Cardiac fibroblast (primary cell): ENCODE measurements at regions not wholly inside any gene's neighbourhood (a gene's known extent, or its start where the extent isn't known, plus 50 kb on each side); places are given as distances from the start of the nearest gene placed in this dataset.

Experiments
- DNase-seq, 2 donors: peaks; one replicate each; pipeline versions ENCODE4 v3.0.0 to v3.0.0-alpha.2; 2010; ENCODE audit warnings: low read depth in 2 of 2
- H3K4me3 ChIP-seq, 2 donors: replicated peaks in 1 of 2; 1 replicate in 1 of 2; 2 replicates in 1 of 2; pipeline ENCODE4 v1.5.1; 2011; ENCODE audit warnings: low read depth in 2 of 2, low read length in 2 of 2, mild to moderate bottlenecking in 2 of 2, moderate library complexity in 1 of 2
- TF ChIP-seq, protein P1 (sequence below): IDR thresholded peaks from one replicate; pipeline ENCODE4 v1.5.1; 2011; ENCODE audit warnings: low read depth, mild to moderate bottlenecking, low read length, inconsistent platforms

GRCh38 chr16:86080131-86080875 is 181.3 kb downstream of the IRF8 start:
- no peak overlapping the region for H3K4me3 ChIP-seq
- TF ChIP-seq, protein P1, sequence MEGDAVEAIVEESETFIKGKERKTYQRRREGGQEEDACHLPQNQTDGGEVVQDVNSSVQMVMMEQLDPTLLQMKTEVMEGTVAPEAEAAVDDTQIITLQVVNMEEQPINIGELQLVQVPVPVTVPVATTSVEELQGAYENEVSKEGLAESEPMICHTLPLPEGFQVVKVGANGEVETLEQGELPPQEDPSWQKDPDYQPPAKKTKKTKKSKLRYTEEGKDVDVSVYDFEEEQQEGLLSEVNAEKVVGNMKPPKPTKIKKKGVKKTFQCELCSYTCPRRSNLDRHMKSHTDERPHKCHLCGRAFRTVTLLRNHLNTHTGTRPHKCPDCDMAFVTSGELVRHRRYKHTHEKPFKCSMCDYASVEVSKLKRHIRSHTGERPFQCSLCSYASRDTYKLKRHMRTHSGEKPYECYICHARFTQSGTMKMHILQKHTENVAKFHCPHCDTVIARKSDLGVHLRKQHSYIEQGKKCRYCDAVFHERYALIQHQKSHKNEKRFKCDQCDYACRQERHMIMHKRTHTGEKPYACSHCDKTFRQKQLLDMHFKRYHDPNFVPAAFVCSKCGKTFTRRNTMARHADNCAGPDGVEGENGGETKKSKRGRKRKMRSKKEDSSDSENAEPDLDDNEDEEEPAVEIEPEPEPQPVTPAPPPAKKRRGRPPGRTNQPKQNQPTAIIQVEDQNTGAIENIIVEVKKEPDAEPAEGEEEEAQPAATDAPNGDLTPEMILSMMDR: no peak
- DNase-seq: no peak

GRCh38 chr16:86080982-86081381 is 182.0 kb downstream of the IRF8 start:
- no peak for DNase-seq
- H3K4me3 ChIP-seq: no peak overlapping the region
- TF ChIP-seq, protein P1: no peak

DNA sequence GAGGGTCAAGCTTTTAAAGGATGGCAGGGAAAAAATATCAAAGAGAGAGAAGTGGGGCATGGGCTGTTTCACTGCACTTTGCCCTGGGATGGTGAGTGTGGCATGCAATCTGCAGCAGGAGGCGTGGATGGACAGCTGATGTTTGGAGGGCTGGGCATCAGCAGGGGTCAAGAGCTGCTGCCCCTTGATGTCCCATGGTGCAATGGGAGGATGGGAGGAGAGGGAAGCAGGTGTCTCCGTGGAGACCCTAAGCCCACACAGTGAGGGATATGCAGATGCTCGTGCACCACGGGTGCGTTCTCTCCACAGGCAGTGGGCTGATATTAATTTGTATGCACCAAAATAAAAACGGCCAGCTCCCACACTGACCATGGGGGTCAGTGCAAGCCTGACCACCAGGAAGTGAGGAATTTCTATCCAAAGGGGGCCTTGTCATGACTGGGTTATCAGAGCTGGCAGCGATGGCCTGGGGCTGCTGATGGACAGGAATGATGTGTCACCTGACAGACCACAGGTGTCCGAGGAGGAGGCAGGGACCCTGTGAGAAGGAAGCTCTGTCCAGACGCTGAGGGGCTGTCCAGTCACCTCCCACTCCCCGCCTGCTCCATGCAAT is 183.6 kb downstream of the IRF8 start:
- DNase-seq: no peak
- TF ChIP-seq, protein P1: no peak

DNA sequence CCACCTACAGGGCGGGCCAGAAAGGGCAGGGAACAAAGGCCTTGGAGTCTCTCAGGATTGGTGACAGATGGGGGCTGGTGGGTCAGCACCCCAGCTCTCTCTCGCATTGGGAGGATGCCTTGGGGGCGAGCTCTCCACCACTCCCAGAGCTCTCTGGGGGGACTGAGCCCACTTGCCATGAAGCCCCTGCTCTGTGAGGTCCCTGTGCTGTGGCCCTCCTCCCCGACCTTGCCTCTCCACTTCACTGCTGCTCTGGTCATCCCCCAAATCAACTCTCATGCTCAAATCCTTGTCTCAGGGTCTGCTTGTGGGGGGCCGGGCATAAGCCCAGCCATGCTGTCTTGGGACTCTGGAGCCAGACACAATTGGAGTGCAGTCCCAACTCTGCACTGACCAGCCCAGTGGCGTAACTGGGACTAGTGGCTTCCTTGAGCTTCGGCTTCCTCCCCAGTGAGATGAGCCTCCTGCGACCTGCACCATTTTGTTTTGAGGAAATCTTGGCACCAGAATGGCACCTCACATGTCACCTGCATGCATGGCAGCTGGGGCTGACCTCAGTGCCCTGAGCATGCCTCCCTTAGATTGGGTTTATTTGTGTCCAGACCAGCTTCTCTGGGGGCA is 184.5 kb downstream of the IRF8 start:
- no peak for DNase-seq
- TF ChIP-seq, protein P1: no peak
- H3K4me3 ChIP-seq: no peak overlapping the region

More for the DNA sequence above, 183.6 kb downstream of the IRF8 start:
- no peak overlapping the region for H3K4me3 ChIP-seq

GRCh38 chr16:86085161-86085611 is 186.2 kb downstream of the IRF8 start:
- H3K4me3 ChIP-seq: no peak overlapping the region
- DNase-seq: no peak
- TF ChIP-seq, protein P1: no peak

GRCh38 chr16:86085795-86086194 is 186.8 kb downstream of the IRF8 start:
- TF ChIP-seq, protein P1: no peak
- no peak for DNase-seq
- H3K4me3 ChIP-seq: no peak overlapping the region
